ENCODE measurements at regions not wholly inside any gene's neighbourhood (a gene's known extent, or its start where the extent isn't known, plus 50 kb on each side); places are given as distances from the start of the nearest gene placed in this dataset.

GRCh38 chr3:191695131-191695814 is 234.3 kb downstream of the PYDC2 start:
- intact Hi-C loops (cut with micrococcal nuclease) = no loop called here
- H3K4me3 ChIP-seq (ENCODE audit: low read length) = no peak overlapping the region
- CTCF ChIA-PET = interaction anchor here (0.7 kb wide), 1 partner anchor 10 kb away, joined by 4 read pairs; no protein-coding TSS in a partner anchor
- ATAC-seq = no peak
- Mint-ChIP-seq H3K27me3 (no peaks in the 10 kb centered on the region), H3K27ac (no peak overlapping the region), H3K36me3 (no peaks in the 10 kb centered on the region), H3K4me3 (no peak overlapping the region), H3K4me1 (no peaks in the 10 kb centered on the region), H3K9me3 (peaks cover 0 to 4% (median 3%) of the 10 kb centered on the region in 11 donors)
- H3K4me1 ChIP-seq (ENCODE audit: control insufficient read depth in 2 of 2, insufficient read depth in 2 of 2, low read length in 2 of 2) = no peaks in the 10 kb centered on the region
- no peaks in the 10 kb centered on the region for H3K9me3 ChIP-seq (ENCODE audit: control insufficient read depth in 2 of 3, low read length in 3 of 3)
- no peaks in the 10 kb centered on the region for H3K36me3 ChIP-seq (ENCODE audit: control insufficient read depth in 2 of 3, insufficient read depth in 3 of 3, low read length in 3 of 3)
- no peak for DNase-seq
- no peaks in the 10 kb centered on the region for H3K27me3 ChIP-seq (ENCODE audit: control insufficient read depth in 2 of 2, insufficient read depth in 2 of 2, low read length in 2 of 2)
- POLR2A ChIA-PET = no interaction called here
- no peak overlapping the region for H3K27ac ChIP-seq (ENCODE audit: low read depth, low read length)

GRCh38 chr3:191695815-191696153 is 234.8 kb downstream of the PYDC2 start:
- DNase-seq (no peak), ATAC-seq (no peak)
- Histone ChIP-seq H3K4me1 (ENCODE audit: control insufficient read depth in 2 of 2, insufficient read depth in 2 of 2, low read length in 2 of 2) (no peaks in the 10 kb centered on the region), H3K27me3 (ENCODE audit: control insufficient read depth in 2 of 2, insufficient read depth in 2 of 2, low read length in 2 of 2) (no peaks in the 10 kb centered on the region), H3K4me3 (ENCODE audit: low read length) (no peak overlapping the region), H3K27ac (ENCODE audit: low read depth, low read length) (no peak overlapping the region), H3K36me3 (ENCODE audit: control insufficient read depth in 2 of 3, insufficient read depth in 3 of 3, low read length in 3 of 3) (no peaks in the 10 kb centered on the region), H3K9me3 (ENCODE audit: control insufficient read depth in 2 of 3, low read length in 3 of 3) (no peaks in the 10 kb centered on the region)
- CTCF ChIA-PET = no interaction called here
- POLR2A ChIA-PET = no interaction called here
- Mint-ChIP-seq H3K27ac (no peak overlapping the region), H3K9me3 (peaks cover 0 to 4% (median 3%) of the 10 kb centered on the region in 11 donors), H3K27me3 (no peaks in the 10 kb centered on the region), H3K4me3 (no peak overlapping the region), H3K4me1 (no peaks in the 10 kb centered on the region), H3K36me3 (no peaks in the 10 kb centered on the region)
- intact Hi-C loops (cut with micrococcal nuclease) = no loop called here

GRCh38 chr3:191696348-191696747 is 235.4 kb downstream of the PYDC2 start:
- DNase-seq (no peak), ATAC-seq (no peak)
- intact Hi-C loops (cut with micrococcal nuclease) = no loop called here
- H3K4me1 Mint-ChIP-seq = no peaks in the 10 kb centered on the region
- ChIA-PET CTCF (no interaction called here), POLR2A (no interaction called here)
- H3K36me3 Mint-ChIP-seq = no peaks in the 10 kb centered on the region
- no peaks in the 10 kb centered on the region for H3K36me3 ChIP-seq (ENCODE audit: control insufficient read depth in 2 of 3, insufficient read depth in 3 of 3, low read length in 3 of 3)
- no peaks in the 10 kb centered on the region for H3K27me3 ChIP-seq (ENCODE audit: control insufficient read depth in 2 of 2, insufficient read depth in 2 of 2, low read length in 2 of 2)
- H3K4me1 ChIP-seq (ENCODE audit: control insufficient read depth in 2 of 2, insufficient read depth in 2 of 2, low read length in 2 of 2) = no peaks in the 10 kb centered on the region
- peaks cover 0 to 4% (median 3%) of the 10 kb centered on the region in 11 donors for H3K9me3 Mint-ChIP-seq
- no peaks in the 10 kb centered on the region for H3K9me3 ChIP-seq (ENCODE audit: control insufficient read depth in 2 of 3, low read length in 3 of 3)
- H3K4me3 ChIP-seq (ENCODE audit: low read length) = no peak overlapping the region
- H3K27ac Mint-ChIP-seq = no peak overlapping the region
- no peak overlapping the region for H3K4me3 Mint-ChIP-seq
- no peak overlapping the region for H3K27ac ChIP-seq (ENCODE audit: low read depth, low read length)
- H3K27me3 Mint-ChIP-seq = no peaks in the 10 kb centered on the region

DNA sequence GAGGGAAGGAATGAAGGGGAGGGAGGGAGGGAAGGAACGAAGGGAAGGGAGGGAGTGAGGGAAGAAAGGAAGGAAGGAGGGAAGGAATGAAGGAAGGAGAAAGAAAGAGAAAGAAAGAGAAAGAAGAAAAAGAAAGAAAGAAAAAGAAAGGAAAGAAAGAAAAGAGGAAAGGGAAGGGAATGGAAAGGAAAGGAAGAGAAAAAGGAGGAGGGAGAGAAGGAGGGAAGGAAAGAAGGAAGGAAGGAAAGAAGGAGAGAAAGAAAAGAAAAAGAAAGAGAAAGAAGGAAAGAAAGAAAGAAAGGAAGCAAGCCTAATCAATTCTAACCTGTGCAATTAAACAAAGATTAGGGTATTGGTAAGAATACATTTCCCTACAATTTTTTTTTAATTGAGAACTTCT is 238.6 kb downstream of the PYDC2 start:
- Histone ChIP-seq H3K4me3 (ENCODE audit: low read length) (no peak overlapping the region), H3K27me3 (ENCODE audit: control insufficient read depth in 2 of 2, insufficient read depth in 2 of 2, low read length in 2 of 2) (no peaks in the 10 kb centered on the region), H3K9me3 (ENCODE audit: control insufficient read depth in 2 of 3, low read length in 3 of 3) (no peaks in the 10 kb centered on the region), H3K27ac (ENCODE audit: low read depth, low read length) (no peak overlapping the region), H3K4me1 (ENCODE audit: control insufficient read depth in 2 of 2, insufficient read depth in 2 of 2, low read length in 2 of 2) (no peaks in the 10 kb centered on the region), H3K36me3 (ENCODE audit: control insufficient read depth in 2 of 3, insufficient read depth in 3 of 3, low read length in 3 of 3) (no peaks in the 10 kb centered on the region)
- ChIA-PET CTCF (no interaction called here), POLR2A (interaction anchor here (0.7 kb wide), 1 partner anchor 63 kb away, joined by 5 read pairs; no protein-coding TSS in a partner anchor)
- DNase-seq (no peak), ATAC-seq (no peak)
- no peak overlapping the region for H3K4me3 Mint-ChIP-seq
- H3K27ac Mint-ChIP-seq = no peak overlapping the region
- H3K9me3 Mint-ChIP-seq = peaks cover 0 to 17% (median 7%) of the 10 kb centered on the region in 11 donors
- intact Hi-C loops (cut with micrococcal nuclease) = no loop called here
- H3K36me3 Mint-ChIP-seq = peaks cover 0 to 4% (median 0%) of the 10 kb centered on the region in 5 donors
- no peaks in the 10 kb centered on the region for H3K4me1 Mint-ChIP-seq
- H3K27me3 Mint-ChIP-seq = no peaks in the 10 kb centered on the region

DNA sequence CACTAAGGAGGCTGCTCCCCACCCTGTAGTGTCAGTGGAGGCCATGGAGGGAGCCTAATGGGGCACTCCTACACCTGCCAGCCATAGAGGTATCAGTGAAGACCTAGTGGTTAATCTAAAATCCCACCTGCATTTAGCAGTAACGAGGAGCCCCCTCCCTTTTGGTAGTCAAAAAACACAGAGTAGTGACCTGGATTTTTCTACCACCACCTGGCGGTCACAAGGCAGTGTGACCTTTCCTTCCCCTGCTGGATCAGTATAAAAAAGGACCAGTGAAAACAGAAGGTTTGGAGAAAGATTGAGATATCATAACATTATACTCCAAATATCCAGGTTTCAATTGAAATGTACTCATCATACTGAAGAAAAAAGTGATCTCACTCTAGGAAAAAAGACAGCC is 241.2 kb downstream of the PYDC2 start:
- Mint-ChIP-seq H3K4me1 (no peaks in the 10 kb centered on the region), H3K4me3 (no peak overlapping the region)
- POLR2A ChIA-PET = no interaction called here

DNA sequence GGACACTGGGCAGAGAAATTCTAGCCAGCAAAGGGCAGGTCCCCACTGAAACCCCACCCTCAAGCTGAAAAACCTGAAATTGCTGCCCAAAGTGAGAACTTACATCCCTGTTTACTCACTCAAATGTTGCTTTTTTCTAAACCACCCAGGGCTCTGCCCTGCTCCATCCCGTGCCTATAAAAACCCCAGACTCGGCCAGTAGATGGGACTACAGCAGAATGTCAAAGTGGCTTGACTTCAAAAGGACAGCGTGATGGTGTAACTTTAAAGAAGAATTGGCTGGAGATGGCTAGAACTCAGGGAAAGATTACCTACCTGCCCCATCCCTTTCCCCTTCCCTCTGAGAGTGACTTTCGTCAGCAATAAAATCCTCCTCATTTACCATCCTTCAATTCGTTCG is 246.9 kb downstream of the PYDC2 start:
- H3K36me3 Mint-ChIP-seq = no peaks in the 10 kb centered on the region

More for the DNA sequence above, 241.2 kb downstream of the PYDC2 start:
- H3K9me3 Mint-ChIP-seq = peaks cover 0 to 23% (median 7%) of the 10 kb centered on the region in 11 donors
- DNase-seq = no peak
- Histone ChIP-seq H3K27me3 (ENCODE audit: control insufficient read depth in 2 of 2, insufficient read depth in 2 of 2, low read length in 2 of 2) (no peaks in the 10 kb centered on the region), H3K27ac (ENCODE audit: low read depth, low read length) (no peak overlapping the region), H3K36me3 (ENCODE audit: control insufficient read depth in 2 of 3, insufficient read depth in 3 of 3, low read length in 3 of 3) (no peaks in the 10 kb centered on the region), H3K9me3 (ENCODE audit: control insufficient read depth in 2 of 3, low read length in 3 of 3) (no peaks in the 10 kb centered on the region), H3K4me3 (ENCODE audit: low read length) (no peak overlapping the region), H3K4me1 (ENCODE audit: control insufficient read depth in 2 of 2, insufficient read depth in 2 of 2, low read length in 2 of 2) (no peaks in the 10 kb centered on the region)
- no peak overlapping the region for H3K27ac Mint-ChIP-seq
- CTCF ChIA-PET = no interaction called here
- intact Hi-C loops (cut with micrococcal nuclease) = no loop called here
- H3K27me3 Mint-ChIP-seq = no peaks in the 10 kb centered on the region
- peaks cover 0 to 4% (median 0%) of the 10 kb centered on the region in 5 donors for H3K36me3 Mint-ChIP-seq
- ATAC-seq = no peak

GRCh38 chr3:191715585-191715984 is 254.6 kb downstream of the PYDC2 start:
- Mint-ChIP-seq H3K9me3 (peaks cover 0 to 6% (median 0%) of the 10 kb centered on the region in 11 donors), H3K36me3 (no peaks in the 10 kb centered on the region), H3K27me3 (no peaks in the 10 kb centered on the region), H3K27ac (no peak overlapping the region), H3K4me1 (no peaks in the 10 kb centered on the region), H3K4me3 (no peak overlapping the region)
- H3K9me3 ChIP-seq (ENCODE audit: control insufficient read depth in 2 of 3, low read length in 3 of 3) = no peaks in the 10 kb centered on the region
- ATAC-seq (no peak), DNase-seq (no peak)
- H3K4me1 ChIP-seq (ENCODE audit: control insufficient read depth in 2 of 2, insufficient read depth in 2 of 2, low read length in 2 of 2) = no peaks in the 10 kb centered on the region
- intact Hi-C loops (cut with micrococcal nuclease) = no loop called here
- ChIA-PET CTCF (no interaction called here), POLR2A (no interaction called here)
- H3K36me3 ChIP-seq (ENCODE audit: control insufficient read depth in 2 of 3, insufficient read depth in 3 of 3, low read length in 3 of 3) = no peaks in the 10 kb centered on the region
- no peaks in the 10 kb centered on the region for H3K27me3 ChIP-seq (ENCODE audit: control insufficient read depth in 2 of 2, insufficient read depth in 2 of 2, low read length in 2 of 2)
- H3K27ac ChIP-seq (ENCODE audit: low read depth, low read length) = no peak overlapping the region
- no peak overlapping the region for H3K4me3 ChIP-seq (ENCODE audit: low read length)

More for the DNA sequence above, 246.9 kb downstream of the PYDC2 start:
- DNase-seq = no peak
- intact Hi-C loops (cut with micrococcal nuclease) = no loop called here
- H3K27me3 ChIP-seq (ENCODE audit: control insufficient read depth in 2 of 2, insufficient read depth in 2 of 2, low read length in 2 of 2) = no peaks in the 10 kb centered on the region
- Mint-ChIP-seq H3K4me3 (no peak overlapping the region), H3K4me1 (no peaks in the 10 kb centered on the region), H3K27ac (no peak overlapping the region), H3K27me3 (no peaks in the 10 kb centered on the region), H3K9me3 (peaks cover 0 to 26% (median 4%) of the 10 kb centered on the region in 11 donors)
- H3K36me3 ChIP-seq (ENCODE audit: control insufficient read depth in 2 of 3, insufficient read depth in 3 of 3, low read length in 3 of 3) = no peaks in the 10 kb centered on the region
- no peaks in the 10 kb centered on the region for H3K4me1 ChIP-seq (ENCODE audit: control insufficient read depth in 2 of 2, insufficient read depth in 2 of 2, low read length in 2 of 2)
- no peak overlapping the region for H3K4me3 ChIP-seq (ENCODE audit: low read length)
- POLR2A ChIA-PET = no interaction called here
- H3K27ac ChIP-seq (ENCODE audit: low read depth, low read length) = no peak overlapping the region
- H3K9me3 ChIP-seq (ENCODE audit: control insufficient read depth in 2 of 3, low read length in 3 of 3) = no peaks in the 10 kb centered on the region
- no peak for ATAC-seq
- CTCF ChIA-PET = no interaction called here

Measured in naive thymus-derived CD4-positive, alpha-beta T cell (primary cell).